AG20443 (cell line): ENCODE measurements at regions not wholly inside any gene's neighbourhood (a gene's known extent, or its start where the extent isn't known, plus 50 kb on each side); places are given as distances from the start of the nearest gene placed in this dataset.
"Not testable (repeated sequence)": the region's sequence is repeated elsewhere in the genome, so short reads cannot be mapped to it uniquely, and the experiment has no call there.

Experiments
- DNase-seq: peaks from one replicate; pipeline ENCODE4 v3.0.0; 2012; ENCODE audit warnings: low spot score, mixed read lengths

DNA sequence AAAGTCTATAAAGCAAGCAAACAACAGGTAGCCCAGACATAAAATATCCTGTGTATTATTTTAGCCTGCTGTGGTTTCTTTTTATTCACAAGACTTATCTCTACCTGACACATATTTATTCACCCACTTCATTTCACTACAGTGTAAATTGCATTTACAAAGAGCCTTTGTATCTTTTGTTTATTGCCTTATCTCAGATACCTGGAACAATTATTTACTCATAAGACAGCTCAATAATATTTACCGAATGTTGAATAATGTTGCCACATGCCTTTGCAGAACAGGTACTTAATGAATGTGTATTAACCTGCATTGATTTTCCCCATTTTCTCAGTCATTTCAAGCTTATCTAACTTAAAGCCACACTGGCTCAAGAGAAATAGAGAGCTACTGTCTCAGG lies 603.6 kb downstream of the FBXO15 start:
- DNase-seq = no peak

- no peak for DNase-seq
Observed at GRCh38 chr18:73535990-73536389, 611.6 kb downstream of the FBXO15 start.

GRCh38 chr18:73535189-73535588 lies 612.4 kb downstream of the FBXO15 start:
- DNase-seq = no peak

DNA sequence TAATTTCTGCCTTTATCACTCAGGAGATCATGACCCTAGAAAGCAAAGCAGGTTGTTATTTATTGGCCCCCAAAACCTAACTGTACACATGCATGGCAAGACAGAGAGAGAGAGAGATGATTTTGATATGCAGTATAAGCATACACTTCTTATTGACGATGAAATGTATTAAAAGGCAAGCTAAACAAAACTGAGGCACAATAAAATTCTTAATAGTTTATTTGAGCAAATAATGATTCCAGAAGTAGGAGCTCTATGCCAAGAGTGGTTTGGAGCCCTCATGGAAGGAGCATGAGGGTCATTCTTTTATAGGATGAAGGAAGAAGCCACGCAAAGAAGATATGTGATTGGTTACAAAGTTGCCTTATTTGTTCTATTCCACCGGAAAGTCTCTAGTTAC lies 616.0 kb downstream of the FBXO15 start:
- no peak for DNase-seq

DNA sequence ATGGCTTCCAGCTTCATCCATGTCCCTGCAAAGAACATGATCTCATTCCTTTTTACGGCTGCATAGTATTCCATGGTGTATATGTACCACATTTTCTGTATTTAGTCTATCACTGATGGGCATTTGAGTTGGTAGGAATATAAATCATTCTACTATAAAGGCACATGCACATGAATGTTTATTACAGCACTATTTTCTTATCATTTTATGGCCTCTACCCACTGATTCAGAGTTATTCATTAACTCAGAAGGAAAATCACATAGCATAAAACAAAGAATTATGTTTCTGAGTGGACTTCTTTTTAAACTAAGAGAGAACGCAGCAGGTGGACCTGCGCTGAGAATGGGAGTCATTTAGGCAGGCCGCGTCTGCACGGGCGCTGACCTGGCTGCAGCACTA lies 619.6 kb downstream of the FBXO15 start:
- no peak for DNase-seq

DNA sequence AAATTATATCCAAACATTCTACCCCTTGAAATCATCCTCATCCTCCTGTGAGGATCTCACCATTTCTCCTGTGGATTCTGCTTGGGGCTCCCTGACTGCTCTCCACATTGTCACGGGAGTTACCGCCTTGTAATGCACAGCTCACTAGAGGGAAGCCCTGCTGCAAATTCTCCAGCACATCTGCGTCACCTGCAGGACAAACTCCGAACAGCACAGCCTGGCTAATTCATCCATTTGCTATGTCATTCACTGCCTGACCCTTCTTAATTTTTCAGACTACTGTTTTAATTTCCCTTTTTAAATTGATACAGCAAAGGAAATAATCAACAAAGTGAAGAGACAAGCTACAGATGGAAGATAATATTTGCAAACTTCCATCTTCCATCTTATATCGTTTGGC lies 627.4 kb downstream of the FBXO15 start:
- DNase-seq = no peak

- DNase-seq = not testable (repeated sequence)
Observed at GRCh38 chr18:73516056-73516455, 631.6 kb downstream of the FBXO15 start.

DNA sequence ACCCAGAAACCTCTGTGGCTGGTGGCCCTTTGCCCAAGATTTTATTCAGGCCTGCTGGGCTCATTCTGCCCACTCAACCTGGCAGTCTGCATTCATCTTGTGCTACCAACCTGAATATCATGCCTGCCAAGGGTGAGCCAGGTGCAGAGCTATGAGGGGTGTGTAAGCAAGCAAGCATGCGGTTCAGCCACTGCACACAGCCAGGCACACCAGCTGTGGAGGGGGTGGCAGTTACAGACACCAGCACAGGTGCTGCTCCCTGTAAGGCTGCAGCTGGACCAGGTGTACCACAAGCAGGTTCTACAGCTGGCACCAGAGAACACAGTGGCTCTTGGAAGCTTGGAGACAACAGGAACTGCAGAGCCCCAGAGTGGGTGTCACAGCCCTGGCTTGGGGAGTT lies 633.2 kb downstream of the FBXO15 start:
- DNase-seq = no peak

GRCh38 chr18:73511771-73512503 lies 635.7 kb downstream of the FBXO15 start:
- peak; percentile 6 for DNase-seq

GRCh38 chr18:73509460-73509859 lies 638.2 kb downstream of the FBXO15 start:
- no peak for DNase-seq

GRCh38 chr18:73503326-73503725 lies 635.5 kb upstream of the NETO1 start:
- DNase-seq = no peak

- DNase-seq = no peak
Observed at GRCh38 chr18:73487966-73488365, 620.2 kb upstream of the NETO1 start.

- DNase-seq = no peak
Observed at GRCh38 chr18:73485166-73485565, 617.4 kb upstream of the NETO1 start.

DNA sequence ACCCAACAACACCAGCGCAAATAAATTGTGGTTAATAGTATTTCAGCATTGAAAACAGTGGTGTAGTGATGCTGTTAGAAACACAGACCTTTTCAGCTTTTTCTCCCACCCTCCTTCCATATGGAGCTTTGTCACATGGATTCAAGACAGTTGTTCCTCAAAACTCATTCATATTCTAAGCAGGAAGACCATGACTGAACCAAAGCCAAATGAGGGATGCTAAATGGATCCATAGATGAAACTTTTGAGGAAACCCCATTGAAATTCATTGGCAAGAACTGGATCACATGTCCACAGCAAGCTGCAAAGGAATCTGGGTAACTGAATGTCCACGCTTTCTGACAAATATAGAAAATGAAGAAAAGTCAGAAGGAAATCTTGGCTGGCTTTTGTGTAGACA lies 615.1 kb upstream of the NETO1 start:
- DNase-seq = no peak

DNA sequence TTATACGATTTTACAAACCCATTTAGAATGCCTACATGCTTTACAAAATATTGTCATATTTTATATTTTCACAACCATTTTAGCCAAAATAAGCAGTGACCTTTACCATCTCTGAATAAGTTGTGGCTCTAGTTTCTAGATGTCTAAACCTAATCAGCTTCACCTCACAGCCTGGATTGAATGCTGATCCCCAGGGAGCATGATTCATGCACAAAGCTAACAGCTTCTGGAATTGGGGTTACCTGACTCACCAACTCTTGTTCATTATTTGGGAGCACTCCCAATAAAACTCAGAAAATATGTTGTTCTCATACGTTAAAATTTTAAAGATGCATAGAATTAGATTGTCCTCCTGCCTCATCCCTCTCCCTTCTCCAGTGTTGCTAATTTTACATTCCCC lies 611.7 kb upstream of the NETO1 start:
- DNase-seq = peak; percentile 7

DNA sequence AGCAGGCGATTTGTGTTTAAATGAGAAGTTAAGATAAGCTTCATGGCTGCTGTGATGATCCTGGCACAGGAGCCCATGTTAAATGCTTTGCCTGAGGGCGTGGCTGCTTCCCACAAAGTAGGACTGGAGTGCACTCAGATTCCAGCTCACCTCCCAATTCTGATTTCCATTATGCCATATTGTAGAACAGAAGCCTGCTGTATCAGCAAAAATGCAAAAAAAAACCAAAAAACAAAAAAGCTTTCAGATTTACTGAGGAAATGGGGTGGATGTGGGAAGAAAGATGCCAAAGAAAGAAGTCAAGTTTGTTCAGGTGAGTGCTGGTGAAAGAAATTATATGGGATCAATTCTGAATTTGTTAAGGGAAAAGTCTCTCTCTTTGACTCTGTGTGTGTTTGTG lies 610.4 kb upstream of the NETO1 start:
- no peak for DNase-seq

DNA sequence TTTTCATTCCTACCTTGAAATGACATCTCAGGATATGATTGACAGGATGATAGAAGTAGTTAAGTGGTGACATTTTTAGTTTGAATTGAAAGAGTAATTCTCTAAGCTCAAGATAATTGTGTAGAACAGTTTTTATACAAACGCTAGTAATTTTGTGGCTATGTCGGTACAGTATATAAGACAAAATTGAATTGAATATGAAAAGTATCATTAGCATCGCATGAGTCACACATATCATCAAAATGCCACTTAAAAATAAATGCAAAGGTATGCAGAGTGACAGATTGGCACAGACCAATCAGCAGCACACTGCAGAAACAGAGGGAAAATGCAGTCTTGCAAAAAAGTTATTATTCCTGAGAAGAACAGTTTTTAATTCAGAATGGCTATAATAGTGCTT lies 608.2 kb upstream of the NETO1 start:
- no peak for DNase-seq

GRCh38 chr18:73462092-73462491 lies 594.3 kb upstream of the NETO1 start:
- DNase-seq = no peak

- DNase-seq = no peak
Observed at GRCh38 chr18:73461780-73462059, 593.9 kb upstream of the NETO1 start.

DNA sequence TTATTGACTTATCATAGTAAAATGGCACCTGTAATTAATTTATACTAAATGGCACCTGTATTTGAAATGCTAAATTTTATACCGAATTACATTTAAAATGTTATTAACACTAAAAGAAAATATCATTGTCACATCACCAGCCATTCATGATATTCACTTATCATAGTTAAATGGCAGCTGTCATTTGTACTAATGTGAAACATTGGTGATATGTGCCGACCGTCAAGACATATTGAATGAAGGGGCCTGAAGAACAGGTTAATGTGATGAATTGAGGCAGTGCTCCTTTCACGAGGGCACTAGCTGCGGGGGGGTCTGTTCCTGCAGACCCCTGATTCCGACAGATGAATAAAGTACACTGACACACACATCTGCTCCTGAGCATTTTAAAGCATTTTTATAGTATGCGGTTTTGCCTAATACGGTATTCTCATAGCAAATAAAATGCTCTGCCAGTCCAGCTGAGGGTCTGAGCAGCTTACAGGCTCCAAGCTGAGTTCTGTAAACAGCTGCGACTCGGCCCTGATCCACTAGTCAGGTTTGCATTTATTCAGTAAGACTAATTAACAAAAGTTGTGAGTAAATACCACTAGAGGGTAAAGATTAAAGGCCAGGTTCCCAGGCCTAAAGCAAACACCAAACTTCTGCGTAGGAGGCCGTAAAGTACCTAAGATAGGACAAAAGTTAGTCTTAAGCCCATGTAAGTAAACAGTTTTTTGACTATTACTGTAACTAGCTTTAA lies 593.4 kb upstream of the NETO1 start:
- no peak for DNase-seq

DNA sequence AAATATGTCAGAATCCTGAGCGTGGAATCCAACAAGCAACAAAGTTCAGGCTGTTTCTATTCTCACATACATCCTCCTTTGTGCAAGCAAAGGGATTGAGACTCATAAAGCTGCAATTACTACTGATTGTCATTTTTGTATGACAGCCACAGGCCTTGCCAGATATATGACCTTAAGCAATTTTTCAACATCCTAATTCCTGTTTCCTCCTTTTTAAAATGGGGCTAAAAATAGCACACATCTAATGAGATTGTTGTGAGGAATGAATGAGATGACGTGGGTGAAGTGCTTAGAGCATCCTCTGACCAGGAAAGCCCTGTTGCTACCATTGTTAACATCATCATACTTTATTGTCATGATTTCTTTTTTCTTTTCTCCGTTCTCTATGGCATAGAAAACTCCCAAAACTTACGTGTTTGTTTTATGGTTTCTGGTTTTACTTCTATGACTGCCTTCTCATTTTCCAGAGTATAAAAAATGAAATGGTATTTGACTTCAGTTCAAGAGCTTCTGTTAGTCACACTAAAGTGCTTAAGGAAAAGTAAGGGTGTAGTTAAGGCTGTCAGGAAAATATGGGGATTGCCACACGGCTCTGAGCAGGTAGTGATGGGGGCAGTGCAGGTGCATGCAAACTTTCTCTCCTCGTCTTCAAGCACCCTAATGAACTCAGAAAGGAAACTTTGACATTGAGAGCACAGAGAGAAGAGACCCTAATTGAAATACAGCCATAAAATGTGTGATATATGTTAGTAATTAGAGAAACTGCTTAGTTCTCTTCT lies 590.6 kb upstream of the NETO1 start:
- DNase-seq = no peak

GRCh38 chr18:73456643-73457042 lies 588.9 kb upstream of the NETO1 start:
- no peak for DNase-seq

DNA sequence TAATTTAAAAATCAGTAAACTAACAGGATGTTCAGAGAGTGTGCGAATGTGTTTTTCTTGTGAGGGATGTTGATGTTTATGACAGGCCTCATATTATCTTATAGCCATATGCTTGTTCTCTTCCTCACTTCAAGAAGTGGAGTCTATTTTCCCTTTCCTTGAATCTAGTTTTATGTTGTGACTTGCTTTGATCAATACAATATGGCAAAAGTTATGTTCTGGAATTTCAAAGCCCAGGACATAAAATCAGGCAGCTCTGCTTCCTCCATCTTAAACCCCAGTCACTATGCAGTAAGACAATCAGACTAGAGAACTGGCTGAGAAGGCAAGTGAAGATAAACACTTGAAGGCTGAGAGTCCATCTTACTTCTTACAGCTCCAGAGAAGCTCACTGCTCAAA lies 585.1 kb upstream of the NETO1 start:
- DNase-seq = no peak
